HEK293 (cell line): ENCODE measurements at regions not wholly inside any gene's neighbourhood (a gene's known extent, or its start where the extent isn't known, plus 50 kb on each side); places are given as distances from the start of the nearest gene placed in this dataset.

Experiments used
- ATF2 ChIP-seq: fragments of 450-650 bp; formaldehyde crosslinking; IDR thresholded peaks from 2 replicates; pipeline ENCODE4 v1.5.1; 2016; ENCODE audit warnings: missing biosample characterization, missing genetic modification characterization, low read depth
- CTCF ChIP-seq: fragments of 450-650 bp; formaldehyde crosslinking; IDR thresholded peaks from 2 replicates; pipeline ENCODE4 v1.5.1; 2016; ENCODE audit warnings: missing biosample characterization, missing genetic modification characterization
- KLF1 ChIP-seq: fragments of 450-650 bp; formaldehyde crosslinking; IDR thresholded peaks from 2 replicates; pipeline ENCODE4 v1.5.1; 2016; ENCODE audit warnings: missing biosample characterization, missing genetic modification characterization
- MYNN ChIP-seq: fragments of 450-650 bp; formaldehyde crosslinking; IDR thresholded peaks from 2 replicates; pipeline ENCODE4 v1.5.1; 2016; ENCODE audit warnings: missing biosample characterization, missing genetic modification characterization, borderline replicate concordance
- MZF1 ChIP-seq: fragments of 450-650 bp; formaldehyde crosslinking; IDR thresholded peaks from 2 replicates; pipeline ENCODE4 v1.5.1; 2017; ENCODE audit warnings: missing biosample characterization, missing genetic modification characterization, borderline replicate concordance
- ZBTB21 ChIP-seq: fragments of 450-650 bp; formaldehyde crosslinking; IDR thresholded peaks from 2 replicates; pipeline ENCODE4 v1.5.1; 2017; ENCODE audit warnings: missing biosample characterization, missing genetic modification characterization
- ZFP3 ChIP-seq: fragments of 450-650 bp; formaldehyde crosslinking; IDR thresholded peaks from 2 replicates; pipeline ENCODE4 v1.5.1; 2016; ENCODE audit warnings: low read depth, missing biosample characterization, missing genetic modification characterization
- ZNF184 ChIP-seq: fragments of 450-650 bp; IDR thresholded peaks from 2 replicates; pipeline ENCODE4 v1.5.1; 2018; ENCODE audit warnings: missing biosample characterization, mild to moderate bottlenecking, missing genetic modification characterization
- ZNF202 ChIP-seq: fragments of 450-650 bp; formaldehyde crosslinking; IDR thresholded peaks from 2 replicates; pipeline ENCODE4 v1.5.1; 2016; ENCODE audit warnings: missing biosample characterization, missing genetic modification characterization, borderline replicate concordance
- ZNF24 ChIP-seq: fragments of 450-650 bp; formaldehyde crosslinking; IDR thresholded peaks from 2 replicates; pipeline ENCODE4 v1.5.1; 2016; ENCODE audit warnings: missing biosample characterization, missing genetic modification characterization
- ZNF580 ChIP-seq: fragments of 450-650 bp; formaldehyde crosslinking; IDR thresholded peaks from 2 replicates; pipeline ENCODE4 v1.5.1; 2016; ENCODE audit warnings: missing biosample characterization, missing genetic modification characterization
- ZNF660 ChIP-seq: fragments of 450-650 bp; IDR thresholded peaks from 2 replicates; pipeline ENCODE4 v1.5.1; 2018; ENCODE audit warnings: missing biosample characterization, mild to moderate bottlenecking, missing genetic modification characterization
- ZNF670 ChIP-seq: fragments of 450-650 bp; formaldehyde crosslinking; IDR thresholded peaks from 2 replicates; pipeline ENCODE4 v1.5.1; 2016; ENCODE audit warnings: missing biosample characterization, missing genetic modification characterization, low read depth
- ZSCAN30 ChIP-seq: fragments of 450-650 bp; IDR thresholded peaks from 2 replicates; pipeline ENCODE4 v1.5.1; 2018; ENCODE audit warnings: missing biosample characterization, mild to moderate bottlenecking, missing genetic modification characterization, moderate library complexity

- TF ChIP-seq CTCF: no peak
- TF ChIP-seq ZBTB21: no peak
- no peak for TF ChIP-seq ZNF202 (tag by site-specific recombination)
- no peak for TF ChIP-seq ZFP3 (tag by site-specific recombination)
- no peak for TF ChIP-seq ZNF24 (tag by site-specific recombination)
- no peak for TF ChIP-seq MYNN (tag by site-specific recombination)
- TF ChIP-seq MZF1 (tag by site-specific recombination): no peak
- TF ChIP-seq ZSCAN30 (tag by site-specific recombination): no peak
- TF ChIP-seq ZNF580 (tag by site-specific recombination): no peak
- TF ChIP-seq ZNF670: no peak
- TF ChIP-seq KLF1 (tag by site-specific recombination): no peak
- no peak for TF ChIP-seq ZNF184
- TF ChIP-seq ATF2 (tag by site-specific recombination): no peak
- TF ChIP-seq ZNF660 (tag by site-specific recombination): no peak
Measured at GRCh38 chr18:39737869-39738268, 2172.3 kb upstream of the CELF4 start.
